Activated naive CD8-positive, alpha-beta T cell treated with anti-CD3 and anti-CD28 coated beads, Interleukin-2, amount 10 ng/mL, durations not matched to agents 7 days and 5 days (primary cell): ENCODE measurements at regions not wholly inside any gene's neighbourhood (a gene's known extent, or its start where the extent isn't known, plus 50 kb on each side); places are given as distances from the start of the nearest gene placed in this dataset.
"Not testable (repeated sequence)": the region's sequence is repeated elsewhere in the genome, so short reads cannot be mapped to it uniquely, and the experiment has no call there.

Experiments
- ATAC-seq: fragments of 150-1000 bp; cut with Tn5 transposase; one replicate; pipeline ENCODE4 v1.10.0; 2021; ENCODE audit warnings: low read depth, moderate library complexity
- POLR2A ChIA-PET: fragments of 350-600 bp; sonication (Branson Sonifier 250); formaldehyde crosslinking; loops from one replicate; lab custom pipeline; 2021; ENCODE audit warnings: antibody characterized with exemption; lab: Charles Lee
- DNase-seq: peaks from one replicate; pipeline ENCODE4 v3.0.0; 2021
- H3K27ac Mint-ChIP-seq: one replicate; pipeline ENCODE4 v1.8.0; 2022; ENCODE audit warnings: mild to moderate bottlenecking, mixed read lengths
- H3K27me3 Mint-ChIP-seq: one replicate; pipeline ENCODE4 v1.8.0; 2022; ENCODE audit warnings: mild to moderate bottlenecking, moderate library complexity, mixed read lengths
- H3K36me3 Mint-ChIP-seq: one replicate; pipeline ENCODE4 v1.8.0; 2021; ENCODE audit warnings: mild to moderate bottlenecking, mixed read lengths
- H3K4me1 Mint-ChIP-seq: one replicate; pipeline ENCODE4 v1.8.0; 2021; ENCODE audit warnings: mixed read lengths
- H3K4me3 Mint-ChIP-seq: one replicate; pipeline ENCODE4 v1.8.0; 2022; ENCODE audit warnings: mild to moderate bottlenecking, moderate library complexity, mixed read lengths
- H3K9me3 Mint-ChIP-seq: one replicate; pipeline ENCODE4 v1.8.0; 2021; ENCODE audit warnings: mixed read lengths

- POLR2A ChIA-PET, result no interaction called here
- Mint-ChIP-seq H3K4me3 (no peak overlapping the region), H3K4me1 (no peaks in the 10 kb centered on the region), H3K27ac (no peak overlapping the region), H3K36me3 (no peaks in the 10 kb centered on the region), H3K27me3 (no peaks in the 10 kb centered on the region), H3K9me3 (peaks cover 11% of the 10 kb centered on the region)
- DNase-seq, result no peak
- ATAC-seq, result no peak
These were observed 603.9 kb downstream of the TRHDE start for GRCh38 chr12:72876092-72876491.

GRCh38 chr12:72888693-72889092, 616.5 kb downstream of the TRHDE start:
- no peak for DNase-seq

GRCh38 chr12:72889791-72890190, 617.6 kb downstream of the TRHDE start:
- ATAC-seq, result no peak
- no peak for DNase-seq
- H3K27ac Mint-ChIP-seq, result no peak overlapping the region
- no peaks in the 10 kb centered on the region for H3K9me3 Mint-ChIP-seq
- POLR2A ChIA-PET, result no interaction called here
- H3K4me1 Mint-ChIP-seq, result no peaks in the 10 kb centered on the region
- no peaks in the 10 kb centered on the region for H3K36me3 Mint-ChIP-seq
- no peak overlapping the region for H3K4me3 Mint-ChIP-seq
- no peaks in the 10 kb centered on the region for H3K27me3 Mint-ChIP-seq

More at GRCh38 chr12:72888693-72889092, 616.5 kb downstream of the TRHDE start:
- H3K36me3 Mint-ChIP-seq, result no peaks in the 10 kb centered on the region
- H3K9me3 Mint-ChIP-seq, result no peaks in the 10 kb centered on the region
- H3K4me3 Mint-ChIP-seq, result no peak overlapping the region
- H3K27me3 Mint-ChIP-seq, result no peaks in the 10 kb centered on the region
- no peaks in the 10 kb centered on the region for H3K4me1 Mint-ChIP-seq
- POLR2A ChIA-PET, result no interaction called here
- H3K27ac Mint-ChIP-seq, result no peak overlapping the region
- ATAC-seq, result no peak

GRCh38 chr12:72901685-72902084, 629.5 kb downstream of the TRHDE start:
- no peak for ATAC-seq

GRCh38 chr12:72925716-72926115, 653.5 kb downstream of the TRHDE start:
- Mint-ChIP-seq H3K27me3 (no peaks in the 10 kb centered on the region), H3K27ac (no peak overlapping the region), H3K4me1 (no peaks in the 10 kb centered on the region), H3K9me3 (peaks cover 1% of the 10 kb centered on the region), H3K4me3 (no peak overlapping the region), H3K36me3 (no peaks in the 10 kb centered on the region)
- ATAC-seq (no peak), DNase-seq (no peak)
- POLR2A ChIA-PET, result no interaction called here

More at GRCh38 chr12:72901685-72902084, 629.5 kb downstream of the TRHDE start:
- DNase-seq, result no peak
- Mint-ChIP-seq H3K27me3 (no peaks in the 10 kb centered on the region), H3K4me3 (no peak overlapping the region), H3K4me1 (no peaks in the 10 kb centered on the region), H3K9me3 (peaks cover 2% of the 10 kb centered on the region), H3K27ac (no peak overlapping the region), H3K36me3 (no peaks in the 10 kb centered on the region)
- POLR2A ChIA-PET, result no interaction called here

- H3K4me1 Mint-ChIP-seq, DNase-seq, H3K36me3 Mint-ChIP-seq, H3K9me3 Mint-ChIP-seq, H3K4me3 Mint-ChIP-seq, H3K27ac Mint-ChIP-seq, H3K27me3 Mint-ChIP-seq, ATAC-seq, POLR2A ChIA-PET: not testable (repeated sequence)
These were observed 659.7 kb downstream of the TRHDE start for GRCh38 chr12:72931838-72932237.

- Mint-ChIP-seq H3K36me3 (no peaks in the 10 kb centered on the region), H3K27me3 (no peaks in the 10 kb centered on the region), H3K4me1 (no peaks in the 10 kb centered on the region), H3K9me3 (peaks cover 9% of the 10 kb centered on the region), H3K4me3 (no peak overlapping the region), H3K27ac (no peak overlapping the region)
- DNase-seq, result no peak
- ATAC-seq, result no peak
- POLR2A ChIA-PET, result no interaction called here
These were observed 665.3 kb downstream of the TRHDE start for GRCh38 chr12:72937486-72937885.

- ATAC-seq, result no peak
- peaks cover 2% of the 10 kb centered on the region for H3K9me3 Mint-ChIP-seq
These were observed 685.3 kb downstream of the TRHDE start for GRCh38 chr12:72957454-72957853.

GRCh38 chr12:72966684-72967083, 694.5 kb downstream of the TRHDE start:
- peaks cover 1% of the 10 kb centered on the region for H3K9me3 Mint-ChIP-seq
- H3K27ac Mint-ChIP-seq, result no peak overlapping the region
- DNase-seq (no peak), ATAC-seq (no peak)
- H3K27me3 Mint-ChIP-seq, result no peaks in the 10 kb centered on the region
- no peak overlapping the region for H3K4me3 Mint-ChIP-seq
- POLR2A ChIA-PET, result no interaction called here
- H3K4me1 Mint-ChIP-seq, result no peaks in the 10 kb centered on the region
- no peaks in the 10 kb centered on the region for H3K36me3 Mint-ChIP-seq

More at GRCh38 chr12:72957454-72957853, 685.3 kb downstream of the TRHDE start:
- Mint-ChIP-seq H3K36me3 (no peaks in the 10 kb centered on the region), H3K27ac (no peak overlapping the region), H3K27me3 (no peaks in the 10 kb centered on the region), H3K4me1 (no peaks in the 10 kb centered on the region), H3K4me3 (no peak overlapping the region)
- DNase-seq, result no peak
- POLR2A ChIA-PET, result no interaction called here

GRCh38 chr12:72974954-72975555, 702.9 kb downstream of the TRHDE start:
- ATAC-seq (no peak), DNase-seq (no peak)
- Mint-ChIP-seq H3K4me1 (no peaks in the 10 kb centered on the region), H3K27me3 (no peaks in the 10 kb centered on the region), H3K9me3 (peaks cover 1% of the 10 kb centered on the region), H3K4me3 (no peak overlapping the region), H3K36me3 (no peaks in the 10 kb centered on the region), H3K27ac (no peak overlapping the region)
- POLR2A ChIA-PET, result no interaction called here

GRCh38 chr12:72978999-72979398, 706.8 kb downstream of the TRHDE start:
- ATAC-seq, result no peak
- no peaks in the 10 kb centered on the region for H3K4me1 Mint-ChIP-seq
- no peaks in the 10 kb centered on the region for H3K27me3 Mint-ChIP-seq
- H3K36me3 Mint-ChIP-seq, result no peaks in the 10 kb centered on the region
- DNase-seq, result no peak
- H3K9me3 Mint-ChIP-seq, result peaks cover 1% of the 10 kb centered on the region
- no peak overlapping the region for H3K27ac Mint-ChIP-seq
- POLR2A ChIA-PET, result no interaction called here
- no peak overlapping the region for H3K4me3 Mint-ChIP-seq

- ATAC-seq (no peak), DNase-seq (no peak)
- H3K9me3 Mint-ChIP-seq, result peaks cover 1% of the 10 kb centered on the region
- no peaks in the 10 kb centered on the region for H3K4me1 Mint-ChIP-seq
- POLR2A ChIA-PET, result no interaction called here
- no peaks in the 10 kb centered on the region for H3K36me3 Mint-ChIP-seq
- no peak overlapping the region for H3K4me3 Mint-ChIP-seq
- no peaks in the 10 kb centered on the region for H3K27me3 Mint-ChIP-seq
- no peak overlapping the region for H3K27ac Mint-ChIP-seq
These were observed 710.2 kb downstream of the TRHDE start for GRCh38 chr12:72982356-72982755.

- H3K4me1 Mint-ChIP-seq, result no peaks in the 10 kb centered on the region
- no peak for ATAC-seq
- H3K36me3 Mint-ChIP-seq, result no peaks in the 10 kb centered on the region
These were observed 714.8 kb downstream of the TRHDE start for GRCh38 chr12:72986963-72987362.

GRCh38 chr12:72989458-72989947, 717.3 kb downstream of the TRHDE start:
- no peak overlapping the region for H3K27ac Mint-ChIP-seq
- no peaks in the 10 kb centered on the region for H3K36me3 Mint-ChIP-seq
- no peaks in the 10 kb centered on the region for H3K27me3 Mint-ChIP-seq
- no peaks in the 10 kb centered on the region for H3K4me1 Mint-ChIP-seq
- ATAC-seq, result no peak
- DNase-seq, result no peak
- POLR2A ChIA-PET, result no interaction called here
- peaks cover 3% of the 10 kb centered on the region for H3K9me3 Mint-ChIP-seq
- no peak overlapping the region for H3K4me3 Mint-ChIP-seq

More at GRCh38 chr12:72986963-72987362, 714.8 kb downstream of the TRHDE start:
- Mint-ChIP-seq H3K27ac (no peak overlapping the region), H3K4me3 (no peak overlapping the region), H3K9me3 (peaks cover 3% of the 10 kb centered on the region), H3K27me3 (no peaks in the 10 kb centered on the region)
- no peak for DNase-seq
- POLR2A ChIA-PET, result no interaction called here
